Bronchial epithelial cell (primary cell): ENCODE measurements at regions not wholly inside any gene's neighbourhood (a gene's known extent, or its start where the extent isn't known, plus 50 kb on each side); places are given as distances from the start of the nearest gene placed in this dataset.
A peak's percentile ranks its signal among the peaks of the same experiment; 100 is the strongest.

ENCODE experiments used
- DNase-seq: peaks from one replicate; pipeline ENCODE4 v3.0.0-alpha.2; 2010; ENCODE audit warnings: low read depth
- FAIRE-seq: peaks from 2 replicates; lab custom pipeline; 2011; peaks lifted over from hg19 to GRCh38; lab: Jason Lieb, UNC
- H3K27me3 ChIP-seq: 2 replicates; pipeline ENCODE4 v1.5.1; 2011; ENCODE audit warnings: low read length; ENCODE audit not compliant: control insufficient read depth, insufficient read depth
- H3K36me3 ChIP-seq: 2 replicates; pipeline ENCODE4 v1.5.1; 2011; ENCODE audit warnings: low read length; ENCODE audit not compliant: control insufficient read depth, insufficient read depth
- H3K4me3 ChIP-seq: 2 replicates; pipeline ENCODE4 v1.5.1; 2011; ENCODE audit warnings: mild to moderate bottlenecking, low read depth, low read length, control low read depth
- CTCF ChIP-seq: IDR thresholded peaks from 2 replicates; pipeline ENCODE4 v1.5.1; 2011; ENCODE audit warnings: mild to moderate bottlenecking, moderate library complexity, low read length, control low read depth, inconsistent platforms; ENCODE audit not compliant: insufficient read depth, severe bottlenecking

GRCh38 chr17:31594416-31594815 is 202.9 kb downstream of the RAB11FIP4 start:
- no peak for TF ChIP-seq CTCF
- H3K36me3 ChIP-seq = no peaks in the 10 kb centered on the region
- FAIRE-seq (peak; percentile 55), DNase-seq (no peak)
- no peak overlapping the region for H3K4me3 ChIP-seq
- H3K27me3 ChIP-seq = no peaks in the 10 kb centered on the region

GRCh38 chr17:31593806-31594205 is 202.3 kb downstream of the RAB11FIP4 start:
- Histone ChIP-seq H3K27me3 (no peaks in the 10 kb centered on the region), H3K4me3 (no peak overlapping the region), H3K36me3 (no peaks in the 10 kb centered on the region)
- DNase-seq (peak; percentile 50), FAIRE-seq (no peak)
- no peak for TF ChIP-seq CTCF

GRCh38 chr17:31591924-31592323 is 200.4 kb downstream of the RAB11FIP4 start:
- FAIRE-seq (no peak), DNase-seq (no peak)
- TF ChIP-seq CTCF = no peak

GRCh38 chr17:31588512-31588911 is 197.0 kb downstream of the RAB11FIP4 start:
- Histone ChIP-seq H3K36me3 (no peaks in the 10 kb centered on the region), H3K4me3 (no peak overlapping the region), H3K27me3 (no peaks in the 10 kb centered on the region)
- DNase-seq (no peak), FAIRE-seq (no peak)
- TF ChIP-seq CTCF = no peak

More at GRCh38 chr17:31591924-31592323, 200.4 kb downstream of the RAB11FIP4 start:
- H3K36me3 ChIP-seq = no peaks in the 10 kb centered on the region
- H3K4me3 ChIP-seq = no peak overlapping the region
- no peaks in the 10 kb centered on the region for H3K27me3 ChIP-seq

- H3K36me3 ChIP-seq = no peaks in the 10 kb centered on the region
- DNase-seq (no peak), FAIRE-seq (no peak)
- TF ChIP-seq CTCF = no peak
- no peaks in the 10 kb centered on the region for H3K27me3 ChIP-seq
- no peak overlapping the region for H3K4me3 ChIP-seq
These were observed 196.6 kb downstream of the RAB11FIP4 start for GRCh38 chr17:31588034-31588433.
